ENCODE measurements at regions not wholly inside any gene's neighbourhood (a gene's known extent, or its start where the extent isn't known, plus 50 kb on each side); places are given as distances from the start of the nearest gene placed in this dataset.

GRCh38 chr5:74266132-74266531 lies 374.4 kb downstream of the ENC1 start:
- Histone ChIP-seq H3K4me1 (ENCODE audit: control insufficient read depth in 2 of 2, insufficient read depth in 2 of 2, low read length in 1 of 2) (no peaks in the 10 kb centered on the region), H3K27ac (ENCODE audit: low read depth in 2 of 2, low read length in 1 of 2) (no peak overlapping the region), H3K4me3 (ENCODE audit: low read depth in 1 of 2, low read length in 2 of 2) (no peak overlapping the region), H3K36me3 (ENCODE audit: control insufficient read depth in 2 of 2, insufficient read depth in 2 of 2, low read length in 1 of 2) (no peaks in the 10 kb centered on the region), H3K9me3 (ENCODE audit: control insufficient read depth in 2 of 2, insufficient read depth in 1 of 2, low read depth in 1 of 2, low read length in 1 of 2) (no peaks in the 10 kb centered on the region), H3K27me3 (ENCODE audit: control insufficient read depth in 1 of 2, insufficient read depth in 2 of 2, low read length in 2 of 2) (no peaks in the 10 kb centered on the region)
- 73 to 91% methylated on average over 2 of the region's 2 CpGs for WGBS, 2 donors

- 93 to 94% methylated on average over 1 of the region's 1 CpG for WGBS, 2 donors
- no peaks in the 10 kb centered on the region for H3K27me3 ChIP-seq (ENCODE audit: control insufficient read depth in 1 of 2, insufficient read depth in 2 of 2, low read length in 2 of 2)
Observed at GRCh38 chr5:74262544-74263207, 377.9 kb downstream of the ENC1 start.

GRCh38 chr5:74261866-74262265 lies 378.7 kb downstream of the ENC1 start:
- H3K27me3 ChIP-seq (ENCODE audit: control insufficient read depth in 1 of 2, insufficient read depth in 2 of 2, low read length in 2 of 2) = no peaks in the 10 kb centered on the region

More at GRCh38 chr5:74262544-74263207, 377.9 kb downstream of the ENC1 start:
- Histone ChIP-seq H3K4me1 (ENCODE audit: control insufficient read depth in 2 of 2, insufficient read depth in 2 of 2, low read length in 1 of 2) (no peaks in the 10 kb centered on the region), H3K36me3 (ENCODE audit: control insufficient read depth in 2 of 2, insufficient read depth in 2 of 2, low read length in 1 of 2) (no peaks in the 10 kb centered on the region), H3K9me3 (ENCODE audit: control insufficient read depth in 2 of 2, insufficient read depth in 1 of 2, low read depth in 1 of 2, low read length in 1 of 2) (no peaks in the 10 kb centered on the region), H3K4me3 (ENCODE audit: low read depth in 1 of 2, low read length in 2 of 2) (no peak overlapping the region), H3K27ac (ENCODE audit: low read depth in 2 of 2, low read length in 1 of 2) (no peak overlapping the region)

GRCh38 chr5:74261421-74261820 lies 379.1 kb downstream of the ENC1 start:
- WGBS, 2 donors = 65 to 67% methylated on average over 3 of the region's 3 CpGs
- Histone ChIP-seq H3K27me3 (ENCODE audit: control insufficient read depth in 1 of 2, insufficient read depth in 2 of 2, low read length in 2 of 2) (no peaks in the 10 kb centered on the region), H3K4me1 (ENCODE audit: control insufficient read depth in 2 of 2, insufficient read depth in 2 of 2, low read length in 1 of 2) (no peaks in the 10 kb centered on the region), H3K9me3 (ENCODE audit: control insufficient read depth in 2 of 2, insufficient read depth in 1 of 2, low read depth in 1 of 2, low read length in 1 of 2) (no peaks in the 10 kb centered on the region), H3K4me3 (ENCODE audit: low read depth in 1 of 2, low read length in 2 of 2) (no peak overlapping the region), H3K27ac (ENCODE audit: low read depth in 2 of 2, low read length in 1 of 2) (no peak overlapping the region), H3K36me3 (ENCODE audit: control insufficient read depth in 2 of 2, insufficient read depth in 2 of 2, low read length in 1 of 2) (no peaks in the 10 kb centered on the region)

More at GRCh38 chr5:74261866-74262265, 378.7 kb downstream of the ENC1 start:
- Histone ChIP-seq H3K9me3 (ENCODE audit: control insufficient read depth in 2 of 2, insufficient read depth in 1 of 2, low read depth in 1 of 2, low read length in 1 of 2) (no peaks in the 10 kb centered on the region), H3K36me3 (ENCODE audit: control insufficient read depth in 2 of 2, insufficient read depth in 2 of 2, low read length in 1 of 2) (no peaks in the 10 kb centered on the region), H3K4me1 (ENCODE audit: control insufficient read depth in 2 of 2, insufficient read depth in 2 of 2, low read length in 1 of 2) (no peaks in the 10 kb centered on the region), H3K27ac (ENCODE audit: low read depth in 2 of 2, low read length in 1 of 2) (no peak overlapping the region), H3K4me3 (ENCODE audit: low read depth in 1 of 2, low read length in 2 of 2) (no peak overlapping the region)
- 71 to 76% methylated on average over 3 of the region's 3 CpGs for whole genome bisulfite sequencing, 2 donors

- H3K27ac ChIP-seq (ENCODE audit: low read depth in 2 of 2, low read length in 1 of 2) = no peak overlapping the region
- H3K36me3 ChIP-seq (ENCODE audit: control insufficient read depth in 2 of 2, insufficient read depth in 2 of 2, low read length in 1 of 2) = no peaks in the 10 kb centered on the region
- WGBS, 2 donors = 79 to 97% methylated on average over 7 of the region's 7 CpGs
- H3K4me1 ChIP-seq (ENCODE audit: control insufficient read depth in 2 of 2, insufficient read depth in 2 of 2, low read length in 1 of 2) = no peaks in the 10 kb centered on the region
- no peaks in the 10 kb centered on the region for H3K27me3 ChIP-seq (ENCODE audit: control insufficient read depth in 1 of 2, insufficient read depth in 2 of 2, low read length in 2 of 2)
- H3K9me3 ChIP-seq (ENCODE audit: control insufficient read depth in 2 of 2, insufficient read depth in 1 of 2, low read depth in 1 of 2, low read length in 1 of 2) = no peaks in the 10 kb centered on the region
- H3K4me3 ChIP-seq (ENCODE audit: low read depth in 1 of 2, low read length in 2 of 2) = no peak overlapping the region
Observed at GRCh38 chr5:74259572-74259971, 381.0 kb downstream of the ENC1 start.

GRCh38 chr5:74258314-74258665 lies 382.2 kb downstream of the ENC1 start:
- Histone ChIP-seq H3K4me1 (ENCODE audit: control insufficient read depth in 2 of 2, insufficient read depth in 2 of 2, low read length in 1 of 2) (no peaks in the 10 kb centered on the region), H3K27ac (ENCODE audit: low read depth in 2 of 2, low read length in 1 of 2) (no peak overlapping the region), H3K4me3 (ENCODE audit: low read depth in 1 of 2, low read length in 2 of 2) (no peak overlapping the region), H3K9me3 (ENCODE audit: control insufficient read depth in 2 of 2, insufficient read depth in 1 of 2, low read depth in 1 of 2, low read length in 1 of 2) (no peaks in the 10 kb centered on the region), H3K36me3 (ENCODE audit: control insufficient read depth in 2 of 2, insufficient read depth in 2 of 2, low read length in 1 of 2) (no peaks in the 10 kb centered on the region), H3K27me3 (ENCODE audit: control insufficient read depth in 1 of 2, insufficient read depth in 2 of 2, low read length in 2 of 2) (no peaks in the 10 kb centered on the region)

GRCh38 chr5:74257645-74258313 lies 382.7 kb downstream of the ENC1 start:
- H3K4me3 ChIP-seq (ENCODE audit: low read depth in 1 of 2, low read length in 2 of 2) = no peak overlapping the region
- no peaks in the 10 kb centered on the region for H3K9me3 ChIP-seq (ENCODE audit: control insufficient read depth in 2 of 2, insufficient read depth in 1 of 2, low read depth in 1 of 2, low read length in 1 of 2)
- peak overlapping the region in 1 of 2 donors; percentile 18 for H3K27ac ChIP-seq (ENCODE audit: low read depth in 2 of 2, low read length in 1 of 2)
- WGBS, 2 donors = 23 to 34% methylated on average over 6 of the region's 6 CpGs
- H3K36me3 ChIP-seq (ENCODE audit: control insufficient read depth in 2 of 2, insufficient read depth in 2 of 2, low read length in 1 of 2) = no peaks in the 10 kb centered on the region
- H3K27me3 ChIP-seq (ENCODE audit: control insufficient read depth in 1 of 2, insufficient read depth in 2 of 2, low read length in 2 of 2) = no peaks in the 10 kb centered on the region
- no peaks in the 10 kb centered on the region for H3K4me1 ChIP-seq (ENCODE audit: control insufficient read depth in 2 of 2, insufficient read depth in 2 of 2, low read length in 1 of 2)

GRCh38 chr5:74257060-74257527 lies 383.4 kb downstream of the ENC1 start:
- Histone ChIP-seq H3K36me3 (ENCODE audit: control insufficient read depth in 2 of 2, insufficient read depth in 2 of 2, low read length in 1 of 2) (no peaks in the 10 kb centered on the region), H3K9me3 (ENCODE audit: control insufficient read depth in 2 of 2, insufficient read depth in 1 of 2, low read depth in 1 of 2, low read length in 1 of 2) (no peaks in the 10 kb centered on the region), H3K27ac (ENCODE audit: low read depth in 2 of 2, low read length in 1 of 2) (peak overlapping the region in 1 of 2 donors; percentile 18), H3K4me3 (ENCODE audit: low read depth in 1 of 2, low read length in 2 of 2) (no peak overlapping the region), H3K27me3 (ENCODE audit: control insufficient read depth in 1 of 2, insufficient read depth in 2 of 2, low read length in 2 of 2) (no peaks in the 10 kb centered on the region), H3K4me1 (ENCODE audit: control insufficient read depth in 2 of 2, insufficient read depth in 2 of 2, low read length in 1 of 2) (no peaks in the 10 kb centered on the region)
- WGBS, 2 donors = 65% methylated on average over 5 of the region's 5 CpGs

- no peaks in the 10 kb centered on the region for H3K27me3 ChIP-seq (ENCODE audit: control insufficient read depth in 1 of 2, insufficient read depth in 2 of 2, low read length in 2 of 2)
- 83 to 92% methylated on average over 6 of the region's 6 CpGs for WGBS, 2 donors
- H3K27ac ChIP-seq (ENCODE audit: low read depth in 2 of 2, low read length in 1 of 2) = no peak overlapping the region
- no peak overlapping the region for H3K4me3 ChIP-seq (ENCODE audit: low read depth in 1 of 2, low read length in 2 of 2)
- no peaks in the 10 kb centered on the region for H3K36me3 ChIP-seq (ENCODE audit: control insufficient read depth in 2 of 2, insufficient read depth in 2 of 2, low read length in 1 of 2)
- H3K4me1 ChIP-seq (ENCODE audit: control insufficient read depth in 2 of 2, insufficient read depth in 2 of 2, low read length in 1 of 2) = no peaks in the 10 kb centered on the region
- no peaks in the 10 kb centered on the region for H3K9me3 ChIP-seq (ENCODE audit: control insufficient read depth in 2 of 2, insufficient read depth in 1 of 2, low read depth in 1 of 2, low read length in 1 of 2)
Observed at GRCh38 chr5:74255692-74256392, 384.7 kb downstream of the ENC1 start.
